GM12873 (cell line): ENCODE measurements at regions not wholly inside any gene's neighbourhood (a gene's known extent, or its start where the extent isn't known, plus 50 kb on each side); places are given as distances from the start of the nearest gene placed in this dataset.

ENCODE experiments used
- CTCF ChIP-seq: IDR thresholded peaks from 2 replicates; pipeline ENCODE4 v1.5.1; 2012; ENCODE audit warnings: low read depth, mild to moderate bottlenecking, moderate library complexity, low read length, control low read depth; ENCODE audit not compliant: insufficient read depth; ENCODE audit errors: missing control alignments

- no peak for TF ChIP-seq CTCF
These were observed 69.9 kb downstream of the RHOB start for GRCh38 chr2:20516646-20517341.

DNA sequence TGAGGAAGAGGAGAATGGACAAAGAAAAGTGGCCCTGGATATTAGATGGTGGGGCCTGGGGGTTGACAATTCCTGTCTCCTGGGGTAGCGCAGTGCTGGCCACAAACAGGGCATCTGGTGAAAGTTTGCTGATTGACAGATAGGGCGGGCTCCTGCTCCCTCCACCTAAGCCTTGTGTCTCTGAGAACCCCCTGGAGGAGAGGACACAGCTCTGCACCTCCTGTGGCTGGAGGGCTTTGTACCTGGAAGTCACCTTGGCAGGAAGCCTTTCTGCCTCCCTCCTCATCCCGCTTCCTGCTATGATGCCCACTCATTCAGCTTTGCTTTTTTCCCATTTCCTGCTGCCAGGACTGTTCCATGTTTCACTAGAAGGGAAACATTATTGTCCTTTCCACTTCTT is 72.4 kb downstream of the RHOB start:
- TF ChIP-seq CTCF = no peak

GRCh38 chr2:20520128-20520527 is 73.3 kb downstream of the RHOB start:
- TF ChIP-seq CTCF = no peak

GRCh38 chr2:20521193-20521592 is 74.3 kb downstream of the RHOB start:
- no peak for TF ChIP-seq CTCF

- no peak for TF ChIP-seq CTCF
These were observed 74.9 kb downstream of the RHOB start for GRCh38 chr2:20521682-20522189.

GRCh38 chr2:20523073-20523798 is 76.4 kb downstream of the RHOB start:
- no peak for TF ChIP-seq CTCF

DNA sequence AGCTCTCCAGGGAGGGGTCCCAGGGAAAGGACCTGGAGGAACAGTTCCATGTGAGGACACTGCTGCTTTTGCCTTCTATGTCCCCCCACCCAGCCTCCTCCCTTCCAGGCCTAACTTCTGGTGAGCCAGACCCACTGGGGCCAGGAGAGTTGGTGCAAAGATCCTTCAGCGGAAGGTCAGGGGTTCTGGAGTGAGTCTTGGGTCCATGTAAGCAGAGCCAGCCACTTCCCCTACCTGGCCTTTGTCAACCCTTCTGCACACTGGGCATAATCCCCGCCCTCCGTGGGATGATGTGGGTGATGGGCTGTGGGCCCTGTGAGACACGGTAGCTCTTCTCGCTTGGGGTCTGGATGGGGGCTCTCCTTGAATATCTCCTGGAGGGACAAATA is 76.9 kb downstream of the RHOB start:
- no peak for TF ChIP-seq CTCF
